Peyer's patch (tissue), 4 donors: ENCODE measurements at regions not wholly inside any gene's neighbourhood (a gene's known extent, or its start where the extent isn't known, plus 50 kb on each side); places are given as distances from the start of the nearest gene placed in this dataset.

Source experiments
- CTCF ChIP-seq, 6 experiments: fragments of 450-650 bp in 4 of 6; fragments of 200-600 bp in 2 of 6; sonication (generic) in 1 of 6; IDR thresholded peaks; one replicate each; pipeline ENCODE4 v1.5.1; 2017 to 2019; ENCODE audit warnings: antibody characterized with exemption in 6 of 6, mild to moderate bottlenecking in 3 of 6, moderate library complexity in 1 of 6
- POLR2A ChIP-seq, 2 donors: fragments of 450-650 bp; IDR thresholded peaks; one replicate each; pipeline ENCODE4 v1.5.1; 2017; ENCODE audit warnings: antibody characterized with exemption in 2 of 2, mild to moderate bottlenecking in 2 of 2, moderate library complexity in 2 of 2

- no peak for TF ChIP-seq CTCF (IDR thresholded peaks at IDR 0.05)
- TF ChIP-seq POLR2A (IDR thresholded peaks at IDR 0.05) = no peak
Measured at GRCh38 chr3:166752214-166752613, 627.9 kb downstream of the ZBBX start.
